ENCODE measurements at regions not wholly inside any gene's neighbourhood (a gene's known extent, or its start where the extent isn't known, plus 50 kb on each side); places are given as distances from the start of the nearest gene placed in this dataset.
"Not testable (repeated sequence)": the region's sequence is repeated elsewhere in the genome, so short reads cannot be mapped to it uniquely, and the experiment has no call there.

GRCh38 chr9:135384226-135384625 is 95.4 kb upstream of the PPP1R26 start:
- DNase-seq (ENCODE audit: low spot score): no peak

GRCh38 chr9:135384815-135385405 is 94.7 kb upstream of the PPP1R26 start:
- not testable (repeated sequence) for DNase-seq (ENCODE audit: low spot score)

GRCh38 chr9:135385793-135386192 is 93.8 kb upstream of the PPP1R26 start:
- DNase-seq (ENCODE audit: low spot score): no peak

GRCh38 chr9:135387976-135388375 is 91.6 kb upstream of the PPP1R26 start:
- DNase-seq (ENCODE audit: low spot score): no peak

- DNase-seq (ENCODE audit: low spot score): no peak
These were observed 91.1 kb upstream of the PPP1R26 start for GRCh38 chr9:135388530-135388929.

- DNase-seq (ENCODE audit: low spot score): no peak
These were observed 87.8 kb upstream of the PPP1R26 start for GRCh38 chr9:135391759-135392158.

- DNase-seq (ENCODE audit: low spot score): no peak
These were observed 87.1 kb upstream of the PPP1R26 start for GRCh38 chr9:135392511-135392910.

GRCh38 chr9:135394131-135394530 is 85.5 kb upstream of the PPP1R26 start:
- no peak for DNase-seq (ENCODE audit: low spot score)

GRCh38 chr9:135394699-135395645 is 84.6 kb upstream of the PPP1R26 start:
- DNase-seq (ENCODE audit: low spot score): no peak

GRCh38 chr9:135397142-135397541 is 82.4 kb upstream of the PPP1R26 start:
- no peak for DNase-seq (ENCODE audit: low spot score)

GRCh38 chr9:135399000-135399649 is 80.5 kb upstream of the PPP1R26 start:
- DNase-seq (ENCODE audit: low spot score): no peak

- DNase-seq (ENCODE audit: low spot score): no peak
These were observed 79.1 kb upstream of the PPP1R26 start for GRCh38 chr9:135400496-135400895.

GRCh38 chr9:135401218-135401617 is 78.4 kb upstream of the PPP1R26 start:
- no peak for DNase-seq (ENCODE audit: low spot score)

GRCh38 chr9:135402048-135402738 is 77.4 kb upstream of the PPP1R26 start:
- DNase-seq (ENCODE audit: low spot score): no peak

GRCh38 chr9:135402739-135403695 is 76.6 kb upstream of the PPP1R26 start:
- DNase-seq (ENCODE audit: low spot score): no peak

- DNase-seq (ENCODE audit: low spot score): no peak
These were observed 75.7 kb upstream of the PPP1R26 start for GRCh38 chr9:135403733-135404450.

- no peak for DNase-seq (ENCODE audit: low spot score)
These were observed 75.0 kb upstream of the PPP1R26 start for GRCh38 chr9:135404451-135405144.

GRCh38 chr9:135405145-135405464 is 74.5 kb upstream of the PPP1R26 start:
- not testable (repeated sequence) for DNase-seq (ENCODE audit: low spot score)

- DNase-seq (ENCODE audit: low spot score): no peak
These were observed 70.9 kb upstream of the PPP1R26 start for GRCh38 chr9:135408476-135409254.

Measured in hematopoietic multipotent progenitor cell treated with erythropoietin and hydrocortisone succinate and interleukin-3 and kit ligand, for 15 days (in vitro differentiated cells).